ENCODE measurements at regions not wholly inside any gene's neighbourhood (a gene's known extent, or its start where the extent isn't known, plus 50 kb on each side); places are given as distances from the start of the nearest gene placed in this dataset.
A peak's percentile ranks its signal among the peaks of the same experiment; 100 is the strongest.
"Not testable (repeated sequence)": the region's sequence is repeated elsewhere in the genome, so short reads cannot be mapped to it uniquely, and the experiment has no call there.

GRCh38 chr1:73194965-73195364 is 912.6 kb upstream of the NEGR1 start:
- DNase-seq = no peak

- DNase-seq = not testable (repeated sequence)
These were observed 901.2 kb upstream of the NEGR1 start for GRCh38 chr1:73183581-73183980.

- DNase-seq = no peak
These were observed 898.8 kb upstream of the NEGR1 start for GRCh38 chr1:73181190-73181540.

- no peak for DNase-seq
These were observed 898.3 kb upstream of the NEGR1 start for GRCh38 chr1:73180397-73181189.

- no peak for DNase-seq
These were observed 894.6 kb upstream of the NEGR1 start for GRCh38 chr1:73176902-73177301.

- DNase-seq = no peak
These were observed 884.8 kb upstream of the NEGR1 start for GRCh38 chr1:73167009-73167657.

GRCh38 chr1:73162564-73162963 is 880.2 kb upstream of the NEGR1 start:
- no peak for DNase-seq

GRCh38 chr1:73161418-73161817 is 879.1 kb upstream of the NEGR1 start:
- DNase-seq = no peak

GRCh38 chr1:73160759-73161158 is 878.4 kb upstream of the NEGR1 start:
- no peak for DNase-seq

GRCh38 chr1:73144311-73144710 is 862.0 kb upstream of the NEGR1 start:
- no peak for DNase-seq

- DNase-seq = no peak
These were observed 854.6 kb upstream of the NEGR1 start for GRCh38 chr1:73136975-73137374.

GRCh38 chr1:73106931-73107330 is 824.6 kb upstream of the NEGR1 start:
- peak; percentile 9 for DNase-seq

GRCh38 chr1:73105755-73106154 is 823.4 kb upstream of the NEGR1 start:
- DNase-seq = no peak

- DNase-seq = no peak
These were observed 822.4 kb upstream of the NEGR1 start for GRCh38 chr1:73104749-73105148.

- DNase-seq = no peak
These were observed 817.9 kb upstream of the NEGR1 start for GRCh38 chr1:73100216-73100615.

GRCh38 chr1:73097917-73098316 is 815.6 kb upstream of the NEGR1 start:
- no peak for DNase-seq

- DNase-seq = no peak
These were observed 814.5 kb upstream of the NEGR1 start for GRCh38 chr1:73096841-73097240.

GRCh38 chr1:73092383-73092782 is 810.0 kb upstream of the NEGR1 start:
- no peak for DNase-seq

- DNase-seq = peak; percentile 36
These were observed 784.5 kb upstream of the NEGR1 start for GRCh38 chr1:73066866-73067265.

- peak; percentile 90 for DNase-seq
These were observed 783.2 kb upstream of the NEGR1 start for GRCh38 chr1:73065339-73066041.

- no peak for DNase-seq
These were observed 774.5 kb upstream of the NEGR1 start for GRCh38 chr1:73056826-73057225.

GRCh38 chr1:73044241-73045036 is 762.1 kb upstream of the NEGR1 start:
- DNase-seq = no peak

GRCh38 chr1:73042403-73042802 is 760.1 kb upstream of the NEGR1 start:
- no peak for DNase-seq

Measured in NCI-H1105 treated with DMSO at 0.1 percent for 48 hours (cell line).